ENCODE measurements at regions not wholly inside any gene's neighbourhood (a gene's known extent, or its start where the extent isn't known, plus 50 kb on each side); places are given as distances from the start of the nearest gene placed in this dataset.

DNA sequence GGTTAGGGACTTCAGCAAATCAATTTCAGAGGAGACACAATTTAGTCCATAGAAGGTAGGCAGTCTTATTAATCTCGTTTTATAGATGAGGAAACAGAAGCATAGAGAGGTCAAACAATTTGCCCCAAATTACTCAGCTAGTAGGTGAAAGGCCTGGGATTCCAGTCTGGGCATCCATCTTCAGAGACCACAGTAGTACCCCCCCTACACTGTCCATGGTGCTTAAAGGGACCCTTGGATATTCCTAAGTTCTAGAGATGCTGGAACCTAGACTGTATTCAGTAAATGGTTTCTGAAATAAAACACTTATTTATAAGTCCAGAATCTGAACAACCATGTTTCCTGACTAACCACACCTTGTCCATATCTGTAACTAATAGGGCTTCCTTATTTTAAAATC, 174.8 kb downstream of the CEP135 start:
- TF ChIP-seq ZNF235 (CRISPR knock-in tag; IDR thresholded peaks at IDR 0.05; ENCODE audit: borderline replicate concordance): no peak
- TF ChIP-seq ZNF883 (CRISPR knock-in tag; IDR thresholded peaks at IDR 0.05; ENCODE audit: not compliant biosample characterization): no peak
- TF ChIP-seq, protein P1, sequence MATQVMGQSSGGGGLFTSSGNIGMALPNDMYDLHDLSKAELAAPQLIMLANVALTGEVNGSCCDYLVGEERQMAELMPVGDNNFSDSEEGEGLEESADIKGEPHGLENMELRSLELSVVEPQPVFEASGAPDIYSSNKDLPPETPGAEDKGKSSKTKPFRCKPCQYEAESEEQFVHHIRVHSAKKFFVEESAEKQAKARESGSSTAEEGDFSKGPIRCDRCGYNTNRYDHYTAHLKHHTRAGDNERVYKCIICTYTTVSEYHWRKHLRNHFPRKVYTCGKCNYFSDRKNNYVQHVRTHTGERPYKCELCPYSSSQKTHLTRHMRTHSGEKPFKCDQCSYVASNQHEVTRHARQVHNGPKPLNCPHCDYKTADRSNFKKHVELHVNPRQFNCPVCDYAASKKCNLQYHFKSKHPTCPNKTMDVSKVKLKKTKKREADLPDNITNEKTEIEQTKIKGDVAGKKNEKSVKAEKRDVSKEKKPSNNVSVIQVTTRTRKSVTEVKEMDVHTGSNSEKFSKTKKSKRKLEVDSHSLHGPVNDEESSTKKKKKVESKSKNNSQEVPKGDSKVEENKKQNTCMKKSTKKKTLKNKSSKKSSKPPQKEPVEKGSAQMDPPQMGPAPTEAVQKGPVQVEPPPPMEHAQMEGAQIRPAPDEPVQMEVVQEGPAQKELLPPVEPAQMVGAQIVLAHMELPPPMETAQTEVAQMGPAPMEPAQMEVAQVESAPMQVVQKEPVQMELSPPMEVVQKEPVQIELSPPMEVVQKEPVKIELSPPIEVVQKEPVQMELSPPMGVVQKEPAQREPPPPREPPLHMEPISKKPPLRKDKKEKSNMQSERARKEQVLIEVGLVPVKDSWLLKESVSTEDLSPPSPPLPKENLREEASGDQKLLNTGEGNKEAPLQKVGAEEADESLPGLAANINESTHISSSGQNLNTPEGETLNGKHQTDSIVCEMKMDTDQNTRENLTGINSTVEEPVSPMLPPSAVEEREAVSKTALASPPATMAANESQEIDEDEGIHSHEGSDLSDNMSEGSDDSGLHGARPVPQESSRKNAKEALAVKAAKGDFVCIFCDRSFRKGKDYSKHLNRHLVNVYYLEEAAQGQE (IDR thresholded peaks at IDR 0.05; ENCODE audit: borderline replicate concordance in 1 of 2, low read depth in 1 of 2, low read length in 2 of 2): peak in 1 of 2 experiments; percentile 80; a peak in 2 of 4 replicates
- no peak for TF ChIP-seq EZH2 (conservative IDR thresholded peaks at IDR 0.05; ENCODE audit: low read depth, low read length)
- no peak for TF ChIP-seq ZNF607 (CRISPR knock-in tag; IDR thresholded peaks at IDR 0.05; ENCODE audit: borderline replicate concordance)
- TF ChIP-seq KDM6A (CRISPR knock-in tag; IDR thresholded peaks at IDR 0.05; ENCODE audit: low read depth): no peak
- TF ChIP-seq ZNF558 (CRISPR knock-in tag; IDR thresholded peaks at IDR 0.05; ENCODE audit: borderline replicate concordance): no peak
- TF ChIP-seq ZNF3 (CRISPR knock-in tag; IDR thresholded peaks at IDR 0.05): no peak
- no peak for TF ChIP-seq HNRNPH1 (optimal IDR thresholded peaks at IDR 0.05; ENCODE audit: low read depth, low read length)
- Histone ChIP-seq H3K9me3 (ENCODE audit: low read length) (no peaks in the 10 kb centered on the region), H3K79me2 (ENCODE audit: insufficient read depth, low read length) (no peaks in the 10 kb centered on the region), H3K4me1 (ENCODE audit: insufficient read depth, low read length) (no peaks in the 10 kb centered on the region), H2AFZ (ENCODE audit: low read length) (no peak overlapping the region), H3K27me3 (ENCODE audit: control insufficient read depth in 1 of 2, insufficient read depth in 2 of 2, low read length in 2 of 2) (no peaks in the 10 kb centered on the region), H3K9ac (ENCODE audit: insufficient read depth, low read depth, low read length) (no peak overlapping the region), H4K20me1 (ENCODE audit: insufficient read depth, low read length) (no peaks in the 10 kb centered on the region), H3K4me2 (ENCODE audit: low read depth, low read length) (no peak overlapping the region), H3K27ac (ENCODE audit: extremely low read length, insufficient read depth, low read length) (no peak overlapping the region), H3K36me3 (replicated peaks in 1 of 2; ENCODE audit: control insufficient read depth in 1 of 2, insufficient read depth in 2 of 2, low read length in 2 of 2) (no peaks in the 10 kb centered on the region), H3K4me3 (replicated peaks in 1 of 3; ENCODE audit: insufficient read depth in 1 of 3, low read depth in 2 of 3, low read length in 3 of 3) (no peak overlapping the region)
- POLR2A ChIA-PET: no interaction called here
- in situ Hi-C loops (cut with HindIII; ENCODE audit: extremely low pct_ligation_motif_present, low pct_unique_long_range_greater_than_20kb): no loop called here
- intact Hi-C loops (cut with micrococcal nuclease; ENCODE audit: unreplicated experiment): no loop called here
- DNase-seq (ENCODE audit: low spot score): no peak
- ATAC-seq: no peak
- CTCF ChIA-PET (ENCODE audit: low intra/inter-chr PET ratio, low total read pairs): no interaction called here
- FAIRE-seq: no peak
- no TSS peak for BruUV-seq (replicated peaks)
- 14% methylated on average over 1 of the region's 1 CpG for WGBS (ENCODE audit: low lambda C conversion rate)

Measured in HepG2 (cell line).